ENCODE measurements at regions not wholly inside any gene's neighbourhood (a gene's known extent, or its start where the extent isn't known, plus 50 kb on each side); places are given as distances from the start of the nearest gene placed in this dataset.
"Not testable (repeated sequence)": the region's sequence is repeated elsewhere in the genome, so short reads cannot be mapped to it uniquely, and the experiment has no call there.

GRCh38 chr2:147269581-147269980 lies 575.2 kb upstream of the ACVR2A start:
- not testable (repeated sequence) for H2AFZ ChIP-seq (ENCODE audit: low read length, unreplicated experiment); H3K27ac ChIP-seq (ENCODE audit: low read depth, low read length); H3K27me3 ChIP-seq (ENCODE audit: insufficient read depth, low read length); H3K4me1 ChIP-seq (ENCODE audit: control insufficient read depth, insufficient read depth, low read length, unreplicated experiment); H3K79me2 ChIP-seq (ENCODE audit: control insufficient read depth, insufficient read depth, low read length, unreplicated experiment); H3K36me3 ChIP-seq (ENCODE audit: insufficient read depth, low read length); H3K4me3 ChIP-seq (ENCODE audit: low read depth, low read length)

GRCh38 chr2:147260241-147260640 lies 584.6 kb upstream of the ACVR2A start:
- no peaks in the 10 kb centered on the region for H3K79me2 ChIP-seq (ENCODE audit: control insufficient read depth, insufficient read depth, low read length, unreplicated experiment)
- H3K27ac ChIP-seq (ENCODE audit: low read depth, low read length): no peak overlapping the region
- H2AFZ ChIP-seq (ENCODE audit: low read length, unreplicated experiment): no peak overlapping the region
- H3K27me3 ChIP-seq (ENCODE audit: insufficient read depth, low read length): no peaks in the 10 kb centered on the region
- no peak overlapping the region for H3K4me3 ChIP-seq (ENCODE audit: low read depth, low read length)
- H3K36me3 ChIP-seq (ENCODE audit: insufficient read depth, low read length): no peaks in the 10 kb centered on the region
- no peaks in the 10 kb centered on the region for H3K4me1 ChIP-seq (ENCODE audit: control insufficient read depth, insufficient read depth, low read length, unreplicated experiment)

GRCh38 chr2:147255812-147256211 lies 589.0 kb upstream of the ACVR2A start:
- Histone ChIP-seq H3K36me3 (ENCODE audit: insufficient read depth, low read length) (no peaks in the 10 kb centered on the region), H3K4me1 (ENCODE audit: control insufficient read depth, insufficient read depth, low read length, unreplicated experiment) (no peaks in the 10 kb centered on the region), H3K27me3 (ENCODE audit: insufficient read depth, low read length) (no peaks in the 10 kb centered on the region), H2AFZ (ENCODE audit: low read length, unreplicated experiment) (no peak overlapping the region), H3K27ac (ENCODE audit: low read depth, low read length) (no peak overlapping the region), H3K79me2 (ENCODE audit: control insufficient read depth, insufficient read depth, low read length, unreplicated experiment) (no peaks in the 10 kb centered on the region), H3K4me3 (ENCODE audit: low read depth, low read length) (no peak overlapping the region)

GRCh38 chr2:147250652-147251356 lies 594.0 kb upstream of the ACVR2A start:
- Histone ChIP-seq H3K36me3 (ENCODE audit: insufficient read depth, low read length) (no peaks in the 10 kb centered on the region), H3K4me1 (ENCODE audit: control insufficient read depth, insufficient read depth, low read length, unreplicated experiment) (no peaks in the 10 kb centered on the region)

GRCh38 chr2:147247749-147248148 lies 597.1 kb upstream of the ACVR2A start:
- Histone ChIP-seq H3K27me3 (ENCODE audit: insufficient read depth, low read length) (no peaks in the 10 kb centered on the region), H3K36me3 (ENCODE audit: insufficient read depth, low read length) (no peaks in the 10 kb centered on the region), H3K4me3 (ENCODE audit: low read depth, low read length) (no peak overlapping the region), H3K4me1 (ENCODE audit: control insufficient read depth, insufficient read depth, low read length, unreplicated experiment) (no peaks in the 10 kb centered on the region), H3K27ac (ENCODE audit: low read depth, low read length) (no peak overlapping the region), H2AFZ (ENCODE audit: low read length, unreplicated experiment) (no peak overlapping the region), H3K79me2 (ENCODE audit: control insufficient read depth, insufficient read depth, low read length, unreplicated experiment) (no peaks in the 10 kb centered on the region)

More at GRCh38 chr2:147250652-147251356, 594.0 kb upstream of the ACVR2A start:
- no peaks in the 10 kb centered on the region for H3K79me2 ChIP-seq (ENCODE audit: control insufficient read depth, insufficient read depth, low read length, unreplicated experiment)
- no peaks in the 10 kb centered on the region for H3K27me3 ChIP-seq (ENCODE audit: insufficient read depth, low read length)
- no peak overlapping the region for H3K27ac ChIP-seq (ENCODE audit: low read depth, low read length)
- no peak overlapping the region for H2AFZ ChIP-seq (ENCODE audit: low read length, unreplicated experiment)
- no peak overlapping the region for H3K4me3 ChIP-seq (ENCODE audit: low read depth, low read length)

- H2AFZ ChIP-seq (ENCODE audit: low read length, unreplicated experiment): no peak overlapping the region
- no peaks in the 10 kb centered on the region for H3K27me3 ChIP-seq (ENCODE audit: insufficient read depth, low read length)
- H3K79me2 ChIP-seq (ENCODE audit: control insufficient read depth, insufficient read depth, low read length, unreplicated experiment): no peaks in the 10 kb centered on the region
- no peaks in the 10 kb centered on the region for H3K4me1 ChIP-seq (ENCODE audit: control insufficient read depth, insufficient read depth, low read length, unreplicated experiment)
- H3K4me3 ChIP-seq (ENCODE audit: low read depth, low read length): no peak overlapping the region
- no peaks in the 10 kb centered on the region for H3K36me3 ChIP-seq (ENCODE audit: insufficient read depth, low read length)
- no peak overlapping the region for H3K27ac ChIP-seq (ENCODE audit: low read depth, low read length)
Observed at GRCh38 chr2:147242445-147242844, 602.4 kb upstream of the ACVR2A start.

- H2AFZ ChIP-seq (ENCODE audit: low read length, unreplicated experiment): no peak overlapping the region
- no peaks in the 10 kb centered on the region for H3K4me1 ChIP-seq (ENCODE audit: control insufficient read depth, insufficient read depth, low read length, unreplicated experiment)
- no peaks in the 10 kb centered on the region for H3K79me2 ChIP-seq (ENCODE audit: control insufficient read depth, insufficient read depth, low read length, unreplicated experiment)
- no peaks in the 10 kb centered on the region for H3K27me3 ChIP-seq (ENCODE audit: insufficient read depth, low read length)
- H3K36me3 ChIP-seq (ENCODE audit: insufficient read depth, low read length): no peaks in the 10 kb centered on the region
- no peak overlapping the region for H3K27ac ChIP-seq (ENCODE audit: low read depth, low read length)
- H3K4me3 ChIP-seq (ENCODE audit: low read depth, low read length): no peak overlapping the region
Observed at GRCh38 chr2:147236601-147237000, 608.2 kb upstream of the ACVR2A start.

- Histone ChIP-seq H3K4me1 (ENCODE audit: control insufficient read depth, insufficient read depth, low read length, unreplicated experiment) (no peaks in the 10 kb centered on the region), H3K36me3 (ENCODE audit: insufficient read depth, low read length) (no peaks in the 10 kb centered on the region), H2AFZ (ENCODE audit: low read length, unreplicated experiment) (no peak overlapping the region), H3K27ac (ENCODE audit: low read depth, low read length) (no peak overlapping the region), H3K79me2 (ENCODE audit: control insufficient read depth, insufficient read depth, low read length, unreplicated experiment) (no peaks in the 10 kb centered on the region), H3K27me3 (ENCODE audit: insufficient read depth, low read length) (no peaks in the 10 kb centered on the region), H3K4me3 (ENCODE audit: low read depth, low read length) (no peak overlapping the region)
Observed at GRCh38 chr2:147232225-147232669, 612.6 kb upstream of the ACVR2A start.

- Histone ChIP-seq H2AFZ (ENCODE audit: low read length, unreplicated experiment) (no peak overlapping the region), H3K4me1 (ENCODE audit: control insufficient read depth, insufficient read depth, low read length, unreplicated experiment) (no peaks in the 10 kb centered on the region), H3K27ac (ENCODE audit: low read depth, low read length) (no peak overlapping the region), H3K79me2 (ENCODE audit: control insufficient read depth, insufficient read depth, low read length, unreplicated experiment) (no peaks in the 10 kb centered on the region), H3K4me3 (ENCODE audit: low read depth, low read length) (no peak overlapping the region), H3K27me3 (ENCODE audit: insufficient read depth, low read length) (no peaks in the 10 kb centered on the region), H3K36me3 (ENCODE audit: insufficient read depth, low read length) (no peaks in the 10 kb centered on the region)
Observed at GRCh38 chr2:147231607-147232006, 613.2 kb upstream of the ACVR2A start.

- Histone ChIP-seq H3K36me3 (ENCODE audit: insufficient read depth, low read length) (no peaks in the 10 kb centered on the region), H3K4me3 (ENCODE audit: low read depth, low read length) (no peak overlapping the region), H3K4me1 (ENCODE audit: control insufficient read depth, insufficient read depth, low read length, unreplicated experiment) (no peaks in the 10 kb centered on the region), H2AFZ (ENCODE audit: low read length, unreplicated experiment) (no peak overlapping the region), H3K79me2 (ENCODE audit: control insufficient read depth, insufficient read depth, low read length, unreplicated experiment) (no peaks in the 10 kb centered on the region), H3K27me3 (ENCODE audit: insufficient read depth, low read length) (no peaks in the 10 kb centered on the region), H3K27ac (ENCODE audit: low read depth, low read length) (no peak overlapping the region)
Observed at GRCh38 chr2:147231081-147231480, 613.7 kb upstream of the ACVR2A start.

- Histone ChIP-seq H3K27ac (ENCODE audit: low read depth, low read length) (no peak overlapping the region), H3K27me3 (ENCODE audit: insufficient read depth, low read length) (no peaks in the 10 kb centered on the region), H3K36me3 (ENCODE audit: insufficient read depth, low read length) (no peaks in the 10 kb centered on the region), H3K4me1 (ENCODE audit: control insufficient read depth, insufficient read depth, low read length, unreplicated experiment) (no peaks in the 10 kb centered on the region), H3K79me2 (ENCODE audit: control insufficient read depth, insufficient read depth, low read length, unreplicated experiment) (no peaks in the 10 kb centered on the region), H2AFZ (ENCODE audit: low read length, unreplicated experiment) (no peak overlapping the region), H3K4me3 (ENCODE audit: low read depth, low read length) (no peak overlapping the region)
Observed at GRCh38 chr2:147227313-147227712, 617.5 kb upstream of the ACVR2A start.
